HG03469 (cell line): ENCODE measurements at regions not wholly inside any gene's neighbourhood (a gene's known extent, or its start where the extent isn't known, plus 50 kb on each side); places are given as distances from the start of the nearest gene placed in this dataset.
"Not testable (repeated sequence)": the region's sequence is repeated elsewhere in the genome, so short reads cannot be mapped to it uniquely, and the experiment has no call there.

Experiments used
- ATAC-seq: cut with Tn5 transposase; IDR thresholded peaks from one replicate; pipeline ENCODE4 v1.9.1; 2021; ENCODE audit warnings: mild to moderate bottlenecking, moderate library complexity, moderate number of reproducible peaks; ENCODE audit not compliant: unreplicated experiment

GRCh38 chr6:134678436-134678889, 271.4 kb downstream of the ALDH8A1 start:
- no peak for ATAC-seq

- ATAC-seq = no peak
These were observed 273.3 kb downstream of the ALDH8A1 start for GRCh38 chr6:134676307-134677281.

GRCh38 chr6:134675110-134676054, 274.5 kb downstream of the ALDH8A1 start:
- no peak for ATAC-seq

- no peak for ATAC-seq
These were observed 275.3 kb downstream of the ALDH8A1 start for GRCh38 chr6:134674562-134674961.

GRCh38 chr6:134669485-134669884, 280.4 kb downstream of the ALDH8A1 start:
- ATAC-seq = no peak

GRCh38 chr6:134667111-134667510, 282.8 kb downstream of the ALDH8A1 start:
- ATAC-seq = no peak

- ATAC-seq = no peak
These were observed 283.8 kb downstream of the ALDH8A1 start for GRCh38 chr6:134666125-134666524.

GRCh38 chr6:134665029-134665723, 284.7 kb downstream of the ALDH8A1 start:
- no peak for ATAC-seq

GRCh38 chr6:134663800-134664535, 285.9 kb downstream of the ALDH8A1 start:
- ATAC-seq = no peak

GRCh38 chr6:134663356-134663755, 286.5 kb downstream of the ALDH8A1 start:
- no peak for ATAC-seq

GRCh38 chr6:134662077-134662700, 287.7 kb downstream of the ALDH8A1 start:
- ATAC-seq = no peak

- ATAC-seq = not testable (repeated sequence)
These were observed 290.0 kb downstream of the ALDH8A1 start for GRCh38 chr6:134659885-134660284.

- no peak for ATAC-seq
These were observed 291.3 kb downstream of the ALDH8A1 start for GRCh38 chr6:134658596-134658995.

- ATAC-seq = no peak
These were observed 292.0 kb downstream of the ALDH8A1 start for GRCh38 chr6:134657751-134658527.

GRCh38 chr6:134657343-134657742, 292.6 kb downstream of the ALDH8A1 start:
- no peak for ATAC-seq

GRCh38 chr6:134654751-134655150, 295.1 kb downstream of the ALDH8A1 start:
- ATAC-seq = no peak

GRCh38 chr6:134651519-134651918, 298.4 kb downstream of the ALDH8A1 start:
- no peak for ATAC-seq

- no peak for ATAC-seq
These were observed 302.0 kb downstream of the ALDH8A1 start for GRCh38 chr6:134647861-134648260.

- ATAC-seq = no peak
These were observed 307.1 kb downstream of the ALDH8A1 start for GRCh38 chr6:134642819-134643218.
